Suprapubic skin (tissue), 4 donors: ENCODE measurements at regions not wholly inside any gene's neighbourhood (a gene's known extent, or its start where the extent isn't known, plus 50 kb on each side); places are given as distances from the start of the nearest gene placed in this dataset.

Source experiments
- DNase-seq, 2 donors: peaks; one replicate each; pipeline ENCODE4 v3.0.0-alpha.2; 2019; ENCODE audit warnings: low spot score in 2 of 2
- H3K27ac ChIP-seq: fragments of 200-600 bp; sonication (generic); one replicate; pipeline ENCODE4 v1.5.1; 2019
- H3K27me3 ChIP-seq: fragments of 200-600 bp; sonication (generic); one replicate; pipeline ENCODE4 v1.5.1; 2019
- H3K36me3 ChIP-seq: fragments of 200-600 bp; sonication (generic); one replicate; pipeline ENCODE4 v1.5.1; 2019
- H3K4me1 ChIP-seq: fragments of 200-600 bp; sonication (generic); one replicate; pipeline ENCODE4 v1.5.1; 2019
- H3K4me3 ChIP-seq: fragments of 200-600 bp; sonication (generic); one replicate; pipeline ENCODE4 v1.5.1; 2019; ENCODE audit warnings: mild to moderate bottlenecking
- H3K9me3 ChIP-seq: fragments of 200-600 bp; sonication (generic); one replicate; pipeline ENCODE4 v1.5.1; 2019
- CTCF ChIP-seq, 2 donors: fragments of 200-600 bp in 1 of 2; fragments of 450-650 bp in 1 of 2; sonication (generic) in 1 of 2; IDR thresholded peaks; one replicate each; pipeline ENCODE4 v1.5.1; 2016 to 2019; ENCODE audit warnings: antibody characterized with exemption in 2 of 2, mild to moderate bottlenecking in 1 of 2, moderate library complexity in 1 of 2
- EP300 ChIP-seq: sonication (generic); formaldehyde crosslinking; IDR thresholded peaks from one replicate; pipeline ENCODE4 v1.6.1; 2017; ENCODE audit warnings: antibody characterized with exemption
- POLR2A ChIP-seq, 2 donors: fragments of 450-650 bp; IDR thresholded peaks; one replicate each; pipeline ENCODE4 v1.6.1; 2017; ENCODE audit warnings: antibody characterized with exemption in 2 of 2, mild to moderate bottlenecking in 2 of 2, moderate library complexity in 2 of 2
- POLR2AphosphoS5 ChIP-seq, 3 donors: sonication (generic); formaldehyde crosslinking; IDR thresholded peaks; one replicate each; pipeline ENCODE4 v1.6.1; 2017; ENCODE audit warnings: antibody characterized with exemption in 3 of 3
- WGBS: methylation state at CpG from one replicate; pipeline ENCODE4 v1.1.5; 2018; 5-methylcytosine and 5-hydroxymethylcytosine counted together

- TF ChIP-seq POLR2A (IDR thresholded peaks at IDR 0.05) (no peak), EP300 (no peak), POLR2AphosphoS5 (IDR thresholded peaks at IDR 0.05) (no peak), CTCF (IDR thresholded peaks at IDR 0.05) (no peak)
- no peak overlapping the region for H3K4me3 ChIP-seq
- no peaks in the 10 kb centered on the region for H3K9me3 ChIP-seq
- no peaks in the 10 kb centered on the region for H3K4me1 ChIP-seq
- 57% methylated on average over 1 of the region's 1 CpG for WGBS
- H3K27me3 ChIP-seq: no peaks in the 10 kb centered on the region
- H3K36me3 ChIP-seq: no peaks in the 10 kb centered on the region
- no peak overlapping the region for H3K27ac ChIP-seq
- no peak for DNase-seq
These were observed 1895.1 kb downstream of the MRPL39 start for GRCh38 chr21:23712166-23712565.

GRCh38 chr21:23706431-23706830, 1900.8 kb downstream of the MRPL39 start:
- Histone ChIP-seq H3K27ac (no peak overlapping the region), H3K9me3 (no peaks in the 10 kb centered on the region), H3K36me3 (no peaks in the 10 kb centered on the region), H3K27me3 (no peaks in the 10 kb centered on the region), H3K4me3 (no peak overlapping the region), H3K4me1 (no peaks in the 10 kb centered on the region)
- no peak for DNase-seq
- 71% methylated on average over 2 of the region's 2 CpGs for WGBS
- TF ChIP-seq EP300: no peak
- TF ChIP-seq POLR2AphosphoS5 (IDR thresholded peaks at IDR 0.05): no peak
- no peak for TF ChIP-seq POLR2A (IDR thresholded peaks at IDR 0.05)
- TF ChIP-seq CTCF (IDR thresholded peaks at IDR 0.05): no peak

- Histone ChIP-seq H3K27ac (no peak overlapping the region), H3K4me3 (no peak overlapping the region), H3K27me3 (no peaks in the 10 kb centered on the region), H3K4me1 (no peaks in the 10 kb centered on the region), H3K36me3 (no peaks in the 10 kb centered on the region), H3K9me3 (no peaks in the 10 kb centered on the region)
- WGBS: 100% methylated on average over 2 of the region's 2 CpGs
- no peak for DNase-seq
- TF ChIP-seq POLR2A (IDR thresholded peaks at IDR 0.05) (no peak), POLR2AphosphoS5 (IDR thresholded peaks at IDR 0.05) (no peak), EP300 (no peak), CTCF (IDR thresholded peaks at IDR 0.05) (no peak)
These were observed 1907.9 kb downstream of the MRPL39 start for GRCh38 chr21:23699402-23699801.

- TF ChIP-seq CTCF (IDR thresholded peaks at IDR 0.05): no peak
- no peak for TF ChIP-seq EP300
- no peak for TF ChIP-seq POLR2A (IDR thresholded peaks at IDR 0.05)
- TF ChIP-seq POLR2AphosphoS5 (IDR thresholded peaks at IDR 0.05): no peak
- no peaks in the 10 kb centered on the region for H3K4me1 ChIP-seq
- DNase-seq: no peak
These were observed 1908.7 kb downstream of the MRPL39 start for GRCh38 chr21:23698619-23699018.

GRCh38 chr21:23695443-23695842, 1911.8 kb downstream of the MRPL39 start:
- TF ChIP-seq POLR2AphosphoS5 (IDR thresholded peaks at IDR 0.05) (no peak), EP300 (no peak), POLR2A (IDR thresholded peaks at IDR 0.05) (no peak), CTCF (IDR thresholded peaks at IDR 0.05) (no peak)
- no peak overlapping the region for H3K4me3 ChIP-seq
- no peaks in the 10 kb centered on the region for H3K36me3 ChIP-seq
- 70% methylated on average over 5 of the region's 5 CpGs for WGBS
- no peaks in the 10 kb centered on the region for H3K4me1 ChIP-seq
- H3K27me3 ChIP-seq: no peaks in the 10 kb centered on the region
- H3K27ac ChIP-seq: no peak overlapping the region
- DNase-seq: no peak
- no peaks in the 10 kb centered on the region for H3K9me3 ChIP-seq

More at GRCh38 chr21:23698619-23699018, 1908.7 kb downstream of the MRPL39 start:
- H3K27ac ChIP-seq: no peak overlapping the region
- H3K36me3 ChIP-seq: no peaks in the 10 kb centered on the region
- no peaks in the 10 kb centered on the region for H3K27me3 ChIP-seq
- no peaks in the 10 kb centered on the region for H3K9me3 ChIP-seq
- H3K4me3 ChIP-seq: no peak overlapping the region
- 81% methylated on average over 1 of the region's 1 CpG for WGBS
